Testis (tissue), 2 donors: ENCODE measurements at regions not wholly inside any gene's neighbourhood (a gene's known extent, or its start where the extent isn't known, plus 50 kb on each side); places are given as distances from the start of the nearest gene placed in this dataset.

Experiments used
- CTCF ChIP-seq, 3 experiments: fragments of 450-650 bp in 2 of 3; fragments of 200-600 bp in 1 of 3; sonication (generic) in 1 of 3; IDR thresholded peaks; one replicate each; pipeline ENCODE4 v1.5.1; 2016 to 2019; ENCODE audit warnings: antibody characterized with exemption in 3 of 3, mild to moderate bottlenecking in 2 of 3, moderate library complexity in 1 of 3
- POLR2A ChIP-seq: fragments of 450-650 bp; IDR thresholded peaks from one replicate; pipeline ENCODE4 v1.6.1; 2017; ENCODE audit warnings: antibody characterized with exemption, mild to moderate bottlenecking, moderate library complexity

DNA sequence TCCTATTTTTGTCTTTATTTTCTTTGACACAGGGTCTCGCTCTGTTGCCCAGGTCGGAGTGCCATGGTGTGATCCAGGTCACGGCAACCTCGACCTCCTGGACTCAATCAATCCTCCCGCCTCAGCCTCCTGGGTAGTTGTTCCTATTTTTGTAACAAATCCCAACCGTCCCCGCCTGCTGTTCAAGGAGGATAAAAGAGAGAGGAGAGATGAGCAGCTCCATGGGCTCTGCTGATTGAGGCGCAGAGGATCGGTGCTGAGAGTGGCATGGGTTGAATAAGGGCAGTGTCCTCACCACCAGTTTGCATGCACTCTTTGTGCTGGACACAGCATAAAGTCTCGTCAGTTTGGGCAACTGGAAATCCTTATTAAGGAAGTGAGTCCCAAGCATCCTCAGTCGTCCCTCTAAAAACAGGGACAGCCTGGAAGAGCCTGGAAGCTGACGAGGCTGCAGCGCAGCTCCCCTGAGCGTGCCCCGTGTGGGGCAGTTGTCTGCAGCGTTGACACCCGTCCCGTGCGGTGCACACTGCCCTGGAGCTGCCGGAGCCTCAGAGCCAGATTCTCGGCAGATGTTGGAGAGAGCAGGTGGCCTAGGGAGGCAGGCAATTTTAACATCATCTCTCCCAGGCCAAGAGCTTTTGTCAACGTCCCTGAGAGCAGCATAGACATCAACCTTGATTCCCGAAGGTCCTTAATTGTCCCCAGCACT is 404.2 kb upstream of the RNF32 start:
- TF ChIP-seq CTCF (IDR thresholded peaks at IDR 0.05) (no peak), POLR2A (no peak)
